ENCODE measurements at regions not wholly inside any gene's neighbourhood (a gene's known extent, or its start where the extent isn't known, plus 50 kb on each side); places are given as distances from the start of the nearest gene placed in this dataset.

DNA sequence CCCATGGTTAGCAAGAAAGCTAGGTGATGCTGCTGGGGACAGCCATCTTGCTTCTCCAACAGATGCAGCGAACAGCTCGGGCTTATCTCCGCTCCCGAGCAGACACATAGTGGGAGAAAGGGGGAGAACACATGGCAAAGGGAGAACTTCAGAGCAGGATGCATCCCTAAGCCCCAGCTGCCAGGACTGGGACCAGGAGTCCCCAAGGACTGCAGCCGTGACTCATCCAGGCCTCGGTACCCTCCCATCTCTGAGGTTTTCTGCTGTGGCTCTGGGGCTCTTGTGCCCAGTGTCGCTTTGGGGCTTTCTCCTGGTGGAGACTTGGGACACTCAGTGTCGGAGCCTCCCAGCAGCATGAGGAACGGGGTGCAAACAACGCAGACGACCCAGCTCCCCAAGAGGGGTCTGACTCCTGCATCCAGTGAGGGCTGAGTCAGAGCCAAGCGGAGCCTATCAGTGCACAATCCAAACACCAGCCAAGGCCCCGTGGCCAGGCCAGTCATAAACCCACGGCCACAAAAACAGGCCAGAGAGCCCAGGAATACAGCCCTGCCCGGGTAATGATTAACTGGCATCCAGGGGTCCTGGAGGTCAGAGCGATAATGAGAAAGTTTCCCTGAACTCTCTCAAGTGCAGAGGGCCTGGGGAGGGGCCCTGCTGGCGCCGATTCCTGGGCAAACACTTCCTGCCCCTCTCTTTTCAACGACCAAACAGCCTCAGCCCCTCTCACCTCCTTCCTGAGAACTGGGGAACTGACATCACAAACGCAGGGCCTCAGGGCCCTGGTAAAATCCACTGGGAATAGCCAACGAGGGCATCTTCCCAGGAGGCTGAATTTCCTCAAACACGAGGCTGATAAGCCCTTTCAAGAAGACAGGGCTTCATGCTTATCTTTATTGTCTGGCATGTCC lies 202.9 kb downstream of the USP12 start:
- TF ChIP-seq POLR2A (IDR thresholded peaks at IDR 0.05): no peak
- TF ChIP-seq, protein P1, sequence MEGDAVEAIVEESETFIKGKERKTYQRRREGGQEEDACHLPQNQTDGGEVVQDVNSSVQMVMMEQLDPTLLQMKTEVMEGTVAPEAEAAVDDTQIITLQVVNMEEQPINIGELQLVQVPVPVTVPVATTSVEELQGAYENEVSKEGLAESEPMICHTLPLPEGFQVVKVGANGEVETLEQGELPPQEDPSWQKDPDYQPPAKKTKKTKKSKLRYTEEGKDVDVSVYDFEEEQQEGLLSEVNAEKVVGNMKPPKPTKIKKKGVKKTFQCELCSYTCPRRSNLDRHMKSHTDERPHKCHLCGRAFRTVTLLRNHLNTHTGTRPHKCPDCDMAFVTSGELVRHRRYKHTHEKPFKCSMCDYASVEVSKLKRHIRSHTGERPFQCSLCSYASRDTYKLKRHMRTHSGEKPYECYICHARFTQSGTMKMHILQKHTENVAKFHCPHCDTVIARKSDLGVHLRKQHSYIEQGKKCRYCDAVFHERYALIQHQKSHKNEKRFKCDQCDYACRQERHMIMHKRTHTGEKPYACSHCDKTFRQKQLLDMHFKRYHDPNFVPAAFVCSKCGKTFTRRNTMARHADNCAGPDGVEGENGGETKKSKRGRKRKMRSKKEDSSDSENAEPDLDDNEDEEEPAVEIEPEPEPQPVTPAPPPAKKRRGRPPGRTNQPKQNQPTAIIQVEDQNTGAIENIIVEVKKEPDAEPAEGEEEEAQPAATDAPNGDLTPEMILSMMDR (IDR thresholded peaks at IDR 0.05): no peak
- TF ChIP-seq EP300 (IDR thresholded peaks at IDR 0.05): no peak
